Iris pigment epithelial cell (primary cell): ENCODE measurements at regions not wholly inside any gene's neighbourhood (a gene's known extent, or its start where the extent isn't known, plus 50 kb on each side); places are given as distances from the start of the nearest gene placed in this dataset.

ENCODE experiments used
- DNase-seq: peaks from one replicate; pipeline ENCODE4 v3.0.0-alpha.2; 2011; ENCODE audit warnings: low read depth

- no peak for DNase-seq
These were observed 172.9 kb downstream of the FNDC1 start for GRCh38 chr6:159342146-159342545.

DNA sequence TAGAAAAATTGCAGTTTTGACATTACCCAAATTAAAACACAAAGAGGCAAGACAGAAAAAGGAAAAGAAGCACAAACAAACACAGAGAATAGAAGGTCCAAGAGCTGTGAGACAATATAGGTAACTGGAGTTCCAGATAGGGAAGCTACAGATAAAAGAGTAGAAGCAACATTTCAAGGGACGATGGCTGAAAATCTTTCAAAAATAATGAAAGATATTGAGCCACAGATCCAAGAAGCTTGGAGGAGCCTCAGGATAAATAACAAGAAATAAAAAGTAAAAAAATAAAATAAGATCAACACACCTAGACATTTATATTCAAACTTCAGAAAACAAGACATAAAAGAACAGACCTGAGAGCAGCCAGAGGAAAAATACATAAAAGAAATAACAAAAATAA, 164.9 kb downstream of the FNDC1 start:
- DNase-seq, result no peak

DNA sequence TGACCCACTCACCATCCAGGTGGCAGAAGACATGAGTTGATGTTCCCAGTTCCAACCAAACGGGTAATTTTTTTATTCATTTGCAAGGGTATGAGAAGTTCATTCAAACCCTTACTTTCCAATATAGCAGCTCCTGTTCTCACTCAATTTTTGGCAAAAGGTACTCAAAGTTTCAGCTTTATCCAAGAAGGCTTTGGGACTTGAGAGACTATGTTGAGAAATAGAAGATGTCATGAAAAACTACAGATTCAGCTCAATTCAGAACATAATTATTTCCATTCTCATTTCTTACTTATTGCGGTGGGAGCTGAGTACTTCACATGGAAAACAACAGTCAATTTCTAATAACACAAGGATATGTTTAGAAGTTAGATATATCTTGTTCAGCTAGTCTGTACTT, 162.3 kb downstream of the FNDC1 start:
- no peak for DNase-seq

GRCh38 chr6:159329081-159329480, 159.9 kb downstream of the FNDC1 start:
- DNase-seq, result no peak

- no peak for DNase-seq
These were observed 158.9 kb downstream of the FNDC1 start for GRCh38 chr6:159328052-159328451.

DNA sequence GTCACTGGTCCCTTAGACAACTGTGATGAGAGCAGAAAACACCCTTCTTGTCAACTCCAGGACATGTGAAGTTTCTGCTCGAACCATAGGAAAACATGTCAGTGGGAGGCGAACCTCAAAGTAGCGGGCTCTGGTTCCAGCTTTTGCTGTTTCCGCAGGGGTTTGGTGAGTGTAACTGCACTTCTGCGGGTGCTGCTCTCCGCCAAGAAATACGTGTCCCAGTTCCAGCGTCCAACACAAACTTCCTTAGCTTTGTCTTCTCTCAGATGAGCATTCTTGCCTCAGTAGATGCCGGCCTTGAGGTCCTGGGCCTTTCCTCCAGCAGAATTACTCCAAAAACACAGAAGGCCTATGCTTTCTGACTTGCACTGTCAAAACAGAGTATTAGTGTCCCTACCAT, 156.3 kb downstream of the FNDC1 start:
- DNase-seq, result no peak

GRCh38 chr6:159324596-159324995, 155.4 kb downstream of the FNDC1 start:
- DNase-seq, result no peak
